ENCODE measurements at regions not wholly inside any gene's neighbourhood (a gene's known extent, or its start where the extent isn't known, plus 50 kb on each side); places are given as distances from the start of the nearest gene placed in this dataset.

- no peak for TF ChIP-seq CTCF (conservative IDR thresholded peaks at IDR 0.05; ENCODE audit: low read length)
- no peak for TF ChIP-seq EZH2phosphoT487 (IDR thresholded peaks at IDR 0.05; ENCODE audit: borderline replicate concordance, low read depth, low read length)
Observed at GRCh38 chr4:38396091-38396490, 267.9 kb upstream of the KLF3 start.

Data from OCI-LY7 (cell line).